ENCODE measurements at regions not wholly inside any gene's neighbourhood (a gene's known extent, or its start where the extent isn't known, plus 50 kb on each side); places are given as distances from the start of the nearest gene placed in this dataset.

DNA sequence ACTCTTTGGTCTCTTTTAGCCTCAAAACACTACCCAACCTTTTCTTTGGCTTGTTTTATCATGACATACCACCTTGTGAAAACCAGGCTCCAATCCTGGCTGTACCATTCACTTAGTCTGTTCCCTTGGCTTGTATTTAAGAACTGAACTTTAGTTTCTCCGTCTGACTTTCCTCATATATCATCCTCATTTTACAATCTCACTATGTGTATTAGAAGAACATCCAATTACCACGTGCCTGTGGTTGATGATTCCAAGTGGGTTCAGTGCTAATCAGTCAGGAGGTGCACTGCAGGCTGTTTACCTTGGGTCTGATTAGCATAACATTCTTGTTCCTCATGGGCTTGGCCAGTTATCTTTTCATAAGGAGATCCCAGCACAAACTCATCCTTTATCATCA lies 144.8 kb upstream of the KLF14 start:
- Histone ChIP-seq H3K79me2 (ENCODE audit: insufficient read depth, low read length) (peaks cover 86% of the 10 kb centered on the region), H3K27me3 (ENCODE audit: insufficient read depth, low read length) (no peaks in the 10 kb centered on the region), H3K9me3 (ENCODE audit: low read depth, low read length) (no peaks in the 10 kb centered on the region), H3K4me3 (ENCODE audit: insufficient read depth, low read length) (no peak overlapping the region), H3K27ac (ENCODE audit: low read depth, low read length) (peak overlapping the region; percentile 58), H2AFZ (ENCODE audit: low read length) (no peak overlapping the region), H3K4me1 (ENCODE audit: insufficient read depth, low read length) (peaks cover 56% of the 10 kb centered on the region), H3K36me3 (ENCODE audit: insufficient read depth, low read length) (peaks cover 93% of the 10 kb centered on the region), H3K4me2 (ENCODE audit: insufficient read depth, low read length) (no peak overlapping the region), H4K20me1 (ENCODE audit: insufficient read depth, low read length) (peaks cover 78% of the 10 kb centered on the region)
- no peak for DNase-seq (ENCODE audit: insufficient read length, low spot score, missing footprints)
- no peak for TF ChIP-seq CTCF (IDR thresholded peaks at IDR 0.05; ENCODE audit: extremely low read depth, low read depth, low read length)

- Histone ChIP-seq H3K9me3 (ENCODE audit: low read depth, low read length) (no peaks in the 10 kb centered on the region), H3K27me3 (ENCODE audit: insufficient read depth, low read length) (no peaks in the 10 kb centered on the region), H3K27ac (ENCODE audit: low read depth, low read length) (peak overlapping the region; percentile 58), H3K36me3 (ENCODE audit: insufficient read depth, low read length) (peaks cover 93% of the 10 kb centered on the region), H3K4me1 (ENCODE audit: insufficient read depth, low read length) (peaks cover 57% of the 10 kb centered on the region), H3K79me2 (ENCODE audit: insufficient read depth, low read length) (peaks cover 86% of the 10 kb centered on the region), H3K4me2 (ENCODE audit: insufficient read depth, low read length) (no peak overlapping the region), H3K4me3 (ENCODE audit: insufficient read depth, low read length) (no peak overlapping the region), H4K20me1 (ENCODE audit: insufficient read depth, low read length) (peaks cover 74% of the 10 kb centered on the region), H2AFZ (ENCODE audit: low read length) (no peak overlapping the region)
- no peak for TF ChIP-seq CTCF (IDR thresholded peaks at IDR 0.05; ENCODE audit: extremely low read depth, low read depth, low read length)
- peak; percentile 15 for DNase-seq (ENCODE audit: insufficient read length, low spot score, missing footprints)
These were observed 145.2 kb upstream of the KLF14 start for GRCh38 chr7:130879191-130879590.

DNA sequence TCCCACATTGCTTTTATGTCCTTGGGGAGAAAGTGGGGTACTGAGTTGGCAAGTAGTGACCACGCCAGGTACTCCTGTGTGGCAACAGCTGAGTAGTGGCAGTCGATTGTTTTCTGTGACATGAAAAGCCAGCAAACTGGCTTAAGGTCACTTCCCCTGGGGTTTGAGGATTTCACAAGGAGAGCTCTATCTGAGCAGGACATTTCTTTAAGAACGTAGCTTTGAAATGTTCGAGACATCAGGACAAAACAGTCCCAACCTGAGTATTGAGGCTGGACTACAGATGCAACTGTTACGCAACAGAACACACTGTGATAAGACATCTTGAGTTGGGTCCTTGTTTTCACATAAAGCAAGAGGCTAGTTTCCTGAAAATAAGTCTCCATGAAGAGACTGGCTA lies 146.7 kb upstream of the KLF14 start:
- Histone ChIP-seq H3K27ac (ENCODE audit: low read depth, low read length) (peak overlapping the region; percentile 63), H3K4me1 (ENCODE audit: insufficient read depth, low read length) (peaks cover 67% of the 10 kb centered on the region), H3K4me3 (ENCODE audit: insufficient read depth, low read length) (no peak overlapping the region), H3K4me2 (ENCODE audit: insufficient read depth, low read length) (no peak overlapping the region), H3K79me2 (ENCODE audit: insufficient read depth, low read length) (peaks cover 93% of the 10 kb centered on the region), H3K9me3 (ENCODE audit: low read depth, low read length) (no peaks in the 10 kb centered on the region), H3K36me3 (ENCODE audit: insufficient read depth, low read length) (peaks cover 95% of the 10 kb centered on the region), H2AFZ (ENCODE audit: low read length) (no peak overlapping the region), H4K20me1 (ENCODE audit: insufficient read depth, low read length) (peaks cover 78% of the 10 kb centered on the region), H3K27me3 (ENCODE audit: insufficient read depth, low read length) (no peaks in the 10 kb centered on the region)
- no peak for TF ChIP-seq CTCF (IDR thresholded peaks at IDR 0.05; ENCODE audit: extremely low read depth, low read depth, low read length)
- no peak for DNase-seq (ENCODE audit: insufficient read length, low spot score, missing footprints)

DNA sequence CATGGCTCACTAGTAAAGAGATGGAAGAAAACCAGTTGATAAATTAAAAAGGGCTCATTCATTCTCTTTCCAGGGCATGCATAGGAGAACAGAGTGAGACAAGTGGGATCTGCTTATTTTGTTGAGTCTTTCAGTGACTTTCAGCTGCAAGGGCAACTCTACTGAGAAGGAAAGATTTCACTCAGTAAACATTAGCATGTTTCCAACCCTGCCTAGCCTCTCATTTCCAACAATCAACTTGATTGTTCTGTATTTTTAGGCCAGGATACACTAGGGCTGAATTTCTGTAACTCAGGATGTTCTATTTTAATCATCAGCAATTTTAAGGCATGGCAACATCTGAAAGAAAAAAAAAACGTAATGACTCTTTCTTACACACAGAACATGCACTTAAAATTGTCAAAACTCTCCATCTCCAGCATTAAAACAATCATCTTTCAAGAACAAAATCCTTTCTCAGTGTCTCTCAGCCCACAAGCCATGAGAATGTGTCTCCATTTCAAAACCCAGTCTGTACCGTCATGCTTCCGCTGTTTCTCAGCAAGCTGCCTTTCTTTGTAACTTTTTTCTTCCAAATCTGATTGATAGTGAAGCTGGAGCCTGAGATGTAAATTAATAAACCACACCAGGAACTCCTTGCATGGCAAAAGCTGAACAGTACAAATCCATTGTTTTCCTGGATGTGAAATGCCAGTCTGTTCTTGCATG lies 147.2 kb upstream of the KLF14 start:
- H3K36me3 ChIP-seq (ENCODE audit: insufficient read depth, low read length): peaks cover 96% of the 10 kb centered on the region
- peaks cover 94% of the 10 kb centered on the region for H3K79me2 ChIP-seq (ENCODE audit: insufficient read depth, low read length)
- peaks cover 70% of the 10 kb centered on the region for H3K4me1 ChIP-seq (ENCODE audit: insufficient read depth, low read length)
- H2AFZ ChIP-seq (ENCODE audit: low read length): no peak overlapping the region
- no peak for TF ChIP-seq CTCF (IDR thresholded peaks at IDR 0.05; ENCODE audit: extremely low read depth, low read depth, low read length)
- H3K9me3 ChIP-seq (ENCODE audit: low read depth, low read length): no peaks in the 10 kb centered on the region
- peaks cover 80% of the 10 kb centered on the region for H4K20me1 ChIP-seq (ENCODE audit: insufficient read depth, low read length)
- no peaks in the 10 kb centered on the region for H3K27me3 ChIP-seq (ENCODE audit: insufficient read depth, low read length)
- H3K27ac ChIP-seq (ENCODE audit: low read depth, low read length): peak overlapping the region; percentile 63
- H3K4me2 ChIP-seq (ENCODE audit: insufficient read depth, low read length): no peak overlapping the region
- no peak overlapping the region for H3K4me3 ChIP-seq (ENCODE audit: insufficient read depth, low read length)
- DNase-seq (ENCODE audit: insufficient read length, low spot score, missing footprints): no peak
